Inferior parietal cortex (tissue), 1 donor: ENCODE measurements at regions not wholly inside any gene's neighbourhood (a gene's known extent, or its start where the extent isn't known, plus 50 kb on each side); places are given as distances from the start of the nearest gene placed in this dataset.

ENCODE experiments used
- DNase-seq: peaks from one replicate; pipeline ENCODE4 v3.0.0-alpha.2; 2016; ENCODE audit errors: extremely low spot score

DNA sequence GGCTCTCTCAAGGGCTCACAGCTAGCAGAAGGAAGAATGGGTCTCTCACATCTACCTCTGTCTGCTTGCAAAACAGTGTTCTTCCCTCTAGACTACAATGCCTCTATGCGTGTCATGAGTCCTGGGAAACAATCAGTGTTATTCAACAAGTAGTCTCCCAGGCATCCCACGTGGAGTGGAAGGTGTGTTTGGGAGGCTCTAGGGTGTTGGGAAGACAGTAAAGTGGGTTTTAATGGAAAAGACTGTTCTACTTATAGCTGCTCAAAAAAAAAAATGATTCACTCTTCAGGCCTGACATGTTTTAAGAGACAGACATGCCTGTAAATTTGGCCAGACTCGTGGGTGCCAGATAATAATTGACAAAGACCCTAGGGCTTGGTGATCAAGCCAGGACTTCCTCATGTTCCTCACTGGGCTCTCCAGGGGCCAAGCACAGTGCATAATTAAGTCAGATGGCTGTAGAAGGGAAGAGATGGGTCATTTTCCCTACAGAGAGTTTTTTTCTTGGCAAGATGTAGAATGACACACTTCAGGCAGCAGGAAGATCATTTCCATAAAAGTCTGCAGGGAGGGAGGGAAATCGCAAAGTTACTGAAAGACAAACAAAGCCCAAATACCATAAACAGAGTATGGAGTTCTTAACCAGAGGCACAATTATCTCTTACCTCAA, 246.4 kb downstream of the ACTL7B start:
- DNase-seq, result no peak

DNA sequence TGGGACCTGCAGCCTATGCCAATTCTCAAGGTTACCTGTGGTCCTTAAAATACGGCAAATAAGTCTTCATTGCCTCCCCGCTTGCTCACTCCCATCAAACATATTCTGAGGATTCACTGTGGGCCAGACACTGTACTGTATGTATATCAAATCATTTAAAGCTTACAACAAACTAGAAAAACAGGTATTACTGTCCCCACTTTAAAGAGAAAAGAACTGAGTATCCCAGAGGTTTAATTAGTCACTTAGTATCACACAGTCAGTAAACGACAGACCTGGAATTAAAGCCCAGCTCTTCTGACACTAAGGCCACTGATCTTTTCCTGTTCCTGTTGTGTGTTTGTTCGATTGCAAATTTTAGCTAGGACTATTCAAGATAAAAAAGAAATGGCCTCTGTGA, 248.2 kb downstream of the ACTL7B start:
- DNase-seq, result no peak

DNA sequence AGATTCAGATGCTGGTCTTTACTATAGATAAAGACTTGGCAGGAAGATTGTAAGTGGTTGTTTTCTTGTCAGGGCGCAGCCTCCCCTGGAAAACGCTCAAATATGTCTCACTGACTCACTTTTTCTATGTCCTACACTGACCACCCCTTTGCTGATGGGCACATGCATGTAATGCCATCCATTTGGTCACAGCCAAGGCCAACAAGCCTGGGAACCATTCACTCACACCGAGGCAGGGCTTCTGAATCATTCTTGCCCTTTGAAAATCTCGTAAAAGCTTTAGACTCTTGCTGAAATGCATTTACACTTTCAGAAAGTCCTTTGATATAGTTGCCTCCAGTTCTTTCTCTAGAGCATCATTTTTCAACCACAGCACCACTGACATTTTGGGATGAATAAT, 249.4 kb downstream of the ACTL7B start:
- no peak for DNase-seq

DNA sequence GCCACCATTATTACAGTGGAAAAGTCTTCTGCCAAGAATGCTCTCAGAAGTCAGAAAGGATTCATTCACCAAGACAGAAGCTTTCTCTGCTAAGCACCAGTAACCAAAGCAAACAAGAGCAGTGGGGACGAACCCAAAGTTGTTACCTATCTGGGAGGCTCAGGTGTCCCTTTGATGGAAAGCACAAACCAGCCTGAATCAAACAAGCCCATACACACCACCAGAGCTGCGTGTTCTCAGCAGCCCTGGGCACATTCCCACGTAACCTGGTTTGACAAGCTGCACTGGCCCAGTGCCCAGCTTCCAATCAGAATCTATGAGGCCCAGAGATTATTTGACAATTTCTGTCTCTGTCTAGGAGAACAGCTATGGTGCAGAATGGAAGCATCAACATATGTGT, 252.6 kb downstream of the ACTL7B start:
- DNase-seq, result no peak

DNA sequence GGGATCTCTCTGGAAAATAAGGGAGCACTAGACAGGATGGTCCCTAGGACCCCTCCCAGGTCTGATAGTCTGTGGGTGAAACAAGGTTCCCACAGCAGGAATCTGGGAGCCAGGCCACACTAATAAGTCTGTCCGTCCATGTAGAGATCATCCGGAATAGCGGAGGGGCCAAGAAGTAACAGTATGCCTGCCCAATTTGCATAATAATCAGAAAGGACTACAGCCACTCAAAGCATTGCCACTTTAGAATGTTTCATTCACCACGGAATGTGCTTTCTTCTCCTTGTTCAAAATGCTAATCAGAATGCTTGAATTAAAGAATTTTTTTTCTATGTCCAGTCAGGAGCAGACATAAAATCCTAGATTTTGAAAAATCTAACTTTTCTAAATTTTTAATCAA, 254.9 kb downstream of the ACTL7B start:
- no peak for DNase-seq

DNA sequence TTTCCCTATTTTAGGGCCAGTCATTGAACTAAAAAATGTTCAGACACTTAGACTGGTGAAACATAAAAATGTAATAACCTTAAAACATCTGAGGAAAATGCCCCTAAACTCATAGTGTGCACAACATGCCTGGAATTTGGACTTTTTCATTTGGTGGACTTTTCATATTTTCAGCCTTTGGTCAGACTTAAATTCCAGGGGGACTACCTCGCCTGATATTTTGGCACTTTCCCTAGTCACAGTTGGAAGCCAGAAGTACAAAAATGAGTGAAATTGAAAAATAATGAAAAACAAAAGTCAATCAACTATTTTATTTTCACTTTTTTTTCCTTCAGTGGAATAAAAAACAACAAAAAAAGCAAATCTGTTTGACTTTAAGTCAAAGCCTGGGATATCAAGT, 256.2 kb downstream of the ACTL7B start:
- DNase-seq, result no peak

DNA sequence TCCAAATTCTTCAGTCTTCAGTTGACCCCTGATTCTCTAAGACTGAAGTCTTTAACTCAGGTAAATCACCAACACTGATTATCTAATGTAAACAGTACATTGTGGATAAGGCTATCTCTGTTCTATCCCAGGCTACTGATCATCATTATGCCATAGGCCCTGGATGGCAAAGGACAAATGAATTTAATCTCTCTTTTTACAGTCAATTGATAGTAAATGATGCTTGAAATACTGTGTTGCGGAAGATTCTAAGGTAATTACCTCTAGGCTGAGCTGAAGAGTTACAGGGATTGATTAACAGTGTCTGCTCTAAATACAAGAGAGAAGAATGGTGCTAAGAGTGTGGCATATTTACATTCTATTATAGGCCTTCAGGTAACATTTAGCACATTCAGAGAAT, 264.7 kb downstream of the ACTL7B start:
- no peak for DNase-seq

DNA sequence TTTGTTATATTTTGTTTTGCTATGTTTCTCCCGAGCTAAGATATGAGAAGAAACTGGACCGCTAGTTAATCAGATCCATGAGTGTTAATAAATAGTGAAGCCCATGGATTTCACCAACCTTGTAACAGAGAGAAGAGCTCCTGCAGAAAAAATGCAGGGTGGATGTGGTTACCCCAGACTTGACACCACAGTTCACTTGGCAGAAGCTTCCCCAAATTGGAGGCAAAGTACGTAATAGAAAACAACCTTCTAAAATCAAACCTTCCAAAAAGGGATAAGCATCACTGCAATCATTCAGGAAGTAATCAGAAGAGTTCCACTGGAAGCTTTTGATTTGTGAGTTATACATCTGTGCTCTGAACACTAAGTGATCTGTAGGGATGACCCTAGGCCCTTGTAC, 267.5 kb downstream of the ACTL7B start:
- DNase-seq, result no peak

DNA sequence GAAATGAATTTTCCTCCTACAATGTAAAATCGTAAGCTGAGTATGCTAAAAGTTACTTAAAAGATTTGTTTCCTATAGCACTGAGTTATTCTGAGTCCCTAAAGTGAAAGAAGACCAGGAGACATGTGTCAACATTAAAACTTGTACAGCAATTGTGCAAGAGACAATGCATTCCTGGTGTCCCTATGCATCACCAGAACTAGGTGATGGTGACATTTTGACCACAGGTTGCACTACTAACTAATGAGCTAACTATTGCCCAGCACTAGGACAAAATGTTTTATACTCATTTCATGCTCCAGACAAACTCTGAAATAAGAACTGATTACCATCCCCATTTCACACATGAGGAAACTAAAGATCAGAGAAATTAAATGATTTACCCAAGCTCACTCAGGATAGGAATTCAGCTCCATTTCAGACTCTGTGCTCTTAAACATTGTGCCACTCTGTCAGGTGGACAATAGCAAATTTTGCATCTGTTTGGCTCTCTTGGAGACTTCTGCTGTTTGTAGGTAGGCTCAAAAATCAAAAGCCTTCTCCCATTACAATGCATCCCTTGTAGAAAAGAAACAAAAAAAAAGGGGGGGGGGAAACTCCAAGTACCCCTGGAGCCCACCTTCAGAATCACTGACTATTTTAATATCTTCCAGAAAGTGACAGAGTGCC, 269.2 kb downstream of the ACTL7B start:
- no peak for DNase-seq

DNA sequence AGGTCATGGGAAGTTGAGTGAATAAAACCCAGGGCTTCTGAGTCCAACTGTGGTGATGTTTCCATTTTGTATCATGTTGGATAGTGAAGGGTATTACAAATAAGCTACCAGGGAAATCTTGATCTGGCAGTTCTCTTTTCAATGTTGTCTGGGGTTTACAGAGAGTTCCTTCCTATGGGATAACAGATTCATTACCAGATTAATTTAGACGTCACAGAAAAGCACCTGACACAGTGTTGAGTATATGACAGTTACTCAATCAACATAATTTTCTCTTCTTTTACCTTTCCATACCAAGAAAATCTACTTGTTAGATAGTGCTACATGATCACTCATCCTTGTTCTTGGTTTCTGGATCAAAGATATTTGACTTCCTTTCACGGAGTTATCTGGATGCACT, 270.9 kb downstream of the ACTL7B start:
- no peak for DNase-seq

DNA sequence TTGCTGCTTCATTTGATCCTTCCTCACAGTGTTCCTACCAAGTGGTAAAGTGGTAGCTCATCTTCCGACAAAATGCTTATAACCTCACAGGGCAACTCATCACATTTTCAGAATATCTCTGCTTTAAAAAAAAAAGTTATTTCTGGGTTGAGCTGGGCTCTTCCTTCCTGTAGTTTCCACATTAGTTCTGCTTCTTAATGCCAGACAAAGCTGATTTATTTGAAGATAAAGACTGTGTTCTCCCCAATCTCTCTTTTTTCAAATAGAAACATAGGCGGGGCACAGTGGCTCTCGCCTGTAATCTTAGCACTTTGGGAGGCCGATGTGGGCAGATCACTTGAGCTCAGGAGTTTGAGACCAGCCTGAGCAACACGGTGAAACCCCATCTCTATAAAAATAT, 273.1 kb downstream of the ACTL7B start:
- DNase-seq, result no peak

DNA sequence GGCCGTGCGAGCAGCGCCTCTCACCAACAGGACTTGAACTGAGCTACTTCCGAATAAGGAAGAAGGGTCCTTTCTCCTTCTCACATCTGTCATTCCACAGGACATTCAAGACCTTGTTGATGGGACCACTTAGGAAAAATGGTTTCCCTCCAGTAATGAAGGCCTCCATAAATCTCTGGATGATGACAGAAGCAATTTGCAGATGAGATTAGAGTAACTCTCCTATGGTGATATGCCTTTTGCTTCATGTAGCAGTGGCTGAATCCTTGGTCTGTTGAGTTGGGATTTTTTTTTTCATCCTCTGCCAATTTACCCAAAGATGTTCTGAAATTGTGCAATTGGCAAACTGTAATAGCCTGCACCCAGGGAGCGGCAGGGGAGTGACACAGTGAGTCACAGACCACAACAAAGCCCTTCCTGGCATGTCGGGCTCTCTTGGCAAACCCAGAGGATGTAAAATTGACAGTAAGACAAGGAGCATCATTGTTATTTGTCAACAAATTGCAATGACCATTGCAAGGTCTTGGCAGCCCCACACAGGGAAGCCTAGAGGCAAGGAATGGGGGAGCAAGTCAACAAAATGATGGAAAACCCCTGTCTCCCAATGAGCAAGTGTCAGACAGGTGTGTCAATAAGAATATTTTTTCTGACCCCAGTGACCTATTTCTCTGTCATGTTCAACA, 275.9 kb downstream of the ACTL7B start:
- peak; percentile 26 for DNase-seq

DNA sequence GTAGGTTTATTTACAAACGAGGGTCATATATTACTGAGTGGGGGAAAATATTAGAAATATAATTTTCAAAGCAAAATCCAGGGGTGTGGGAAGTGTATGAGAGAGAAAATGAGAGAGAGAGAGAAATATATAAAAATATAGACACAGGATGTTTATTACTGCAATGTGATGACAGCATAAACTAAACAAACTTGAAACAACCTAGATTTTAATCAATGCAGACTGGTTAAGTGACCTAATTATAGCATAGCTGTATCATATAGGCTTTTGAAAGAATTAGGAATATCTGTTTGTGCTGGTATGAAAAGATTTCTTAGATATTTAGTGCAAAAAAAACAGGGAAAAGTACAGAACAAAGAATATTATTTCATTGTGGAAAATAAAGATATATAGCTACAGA, 280.5 kb downstream of the ACTL7B start:
- no peak for DNase-seq

DNA sequence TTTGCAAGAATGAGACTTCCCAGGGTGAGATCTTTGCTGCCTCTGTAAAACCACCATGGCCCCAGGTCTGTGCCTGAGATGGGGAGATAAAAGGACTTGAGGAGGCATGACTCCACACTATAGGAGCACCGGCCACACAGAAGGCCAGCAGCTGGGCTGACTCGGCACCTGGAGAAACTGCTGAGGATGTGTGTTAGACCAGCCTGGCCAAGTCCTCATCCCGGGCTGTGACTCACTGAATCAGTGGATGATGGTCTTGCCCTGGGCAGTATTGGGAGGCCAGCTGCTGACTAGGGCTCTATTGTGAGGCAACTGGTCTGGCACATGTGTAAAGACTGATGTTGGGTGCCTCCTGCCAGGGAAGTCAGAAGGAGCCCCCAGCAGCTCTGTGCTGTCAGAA, 286.2 kb downstream of the ACTL7B start:
- DNase-seq, result no peak

DNA sequence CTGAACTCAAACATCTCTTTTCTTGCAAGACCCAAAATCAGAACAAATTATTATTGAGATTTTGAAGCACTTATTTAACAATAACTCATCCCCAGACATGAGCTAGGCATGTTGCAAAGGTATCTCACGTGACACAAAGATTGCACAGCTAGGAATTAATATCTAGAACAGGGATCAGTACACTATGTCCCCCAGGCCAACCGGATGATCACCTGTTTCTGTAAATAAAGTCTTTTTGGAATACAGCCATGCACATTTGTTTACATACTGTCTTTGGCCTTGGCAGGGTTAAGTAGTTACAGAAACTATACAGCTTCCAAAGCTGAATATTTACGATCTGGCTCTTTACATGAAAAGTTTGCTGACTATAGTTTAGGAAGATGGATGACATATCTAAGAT, 287.7 kb downstream of the ACTL7B start:
- no peak for DNase-seq

DNA sequence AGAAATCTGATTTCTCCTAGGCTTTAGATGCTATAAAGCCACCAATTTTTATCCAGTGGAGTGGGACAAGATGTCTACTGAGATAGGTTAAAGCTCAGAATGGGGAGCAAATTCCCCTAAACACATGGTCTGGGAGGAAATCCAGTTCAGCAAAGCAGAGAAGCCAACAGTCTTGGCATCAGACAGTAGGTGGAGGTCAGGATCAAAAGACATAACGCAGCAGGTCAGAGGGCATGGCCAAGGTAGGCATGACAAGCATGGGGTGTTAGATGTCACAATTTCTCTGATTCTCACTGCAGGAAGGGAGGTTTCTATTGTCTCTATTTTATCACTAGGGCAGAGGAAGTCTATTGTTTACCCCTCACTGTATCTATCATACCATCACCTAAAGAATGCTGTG, 288.2 kb downstream of the ACTL7B start:
- no peak for DNase-seq

DNA sequence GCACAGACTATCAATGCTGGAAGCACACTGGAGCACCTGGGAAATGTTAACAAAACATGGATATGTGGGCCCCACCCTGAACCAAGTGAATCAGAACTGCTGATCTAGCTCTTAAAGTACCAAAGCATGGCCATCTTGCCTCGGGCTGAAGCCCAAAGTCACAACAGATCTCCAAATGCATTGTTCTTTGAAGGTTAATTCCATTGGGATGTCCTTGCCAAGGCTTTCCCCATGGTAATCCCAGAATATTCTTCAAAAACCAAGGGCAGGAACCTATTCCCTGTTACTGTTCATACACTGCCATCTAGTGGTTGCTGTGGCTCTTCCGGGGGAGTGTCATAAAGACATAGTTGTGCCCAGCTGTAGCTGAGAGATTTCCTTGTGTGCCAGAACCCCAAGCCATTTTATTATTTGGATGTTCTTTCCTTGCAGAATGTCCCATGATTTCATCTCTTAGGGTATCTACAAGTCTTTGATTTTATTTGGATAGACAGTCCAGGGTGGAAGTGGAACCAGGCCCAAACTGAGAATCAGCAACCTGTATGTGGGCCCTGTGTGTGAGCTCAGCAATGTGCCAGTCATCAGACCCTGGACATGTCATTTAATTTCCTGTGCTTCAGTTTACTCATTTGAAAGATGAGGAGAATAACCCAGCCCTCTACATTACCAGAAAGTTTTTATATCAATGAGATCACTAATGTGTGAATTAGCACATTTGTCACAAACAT, 290.0 kb downstream of the ACTL7B start:
- peak; percentile 97 for DNase-seq

DNA sequence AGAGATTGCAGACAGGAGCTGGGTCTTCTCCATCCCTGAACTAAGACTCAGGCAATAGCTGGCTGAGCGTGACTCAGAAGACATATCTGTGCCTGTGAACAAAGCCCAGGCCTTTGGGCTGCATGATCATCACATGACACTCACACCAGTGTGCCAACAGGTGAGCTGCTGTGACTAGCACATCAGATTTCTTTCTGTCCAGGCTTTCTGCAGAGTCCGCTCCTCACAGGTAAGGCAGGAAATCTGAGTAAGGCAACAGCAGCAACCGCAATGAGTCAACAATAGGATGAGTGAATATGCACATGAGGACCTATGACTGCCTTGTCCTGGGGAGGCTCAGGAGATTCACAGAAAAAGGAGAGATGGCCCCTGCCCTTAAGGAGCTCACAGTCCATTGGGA, 293.6 kb downstream of the ACTL7B start:
- DNase-seq, result no peak

DNA sequence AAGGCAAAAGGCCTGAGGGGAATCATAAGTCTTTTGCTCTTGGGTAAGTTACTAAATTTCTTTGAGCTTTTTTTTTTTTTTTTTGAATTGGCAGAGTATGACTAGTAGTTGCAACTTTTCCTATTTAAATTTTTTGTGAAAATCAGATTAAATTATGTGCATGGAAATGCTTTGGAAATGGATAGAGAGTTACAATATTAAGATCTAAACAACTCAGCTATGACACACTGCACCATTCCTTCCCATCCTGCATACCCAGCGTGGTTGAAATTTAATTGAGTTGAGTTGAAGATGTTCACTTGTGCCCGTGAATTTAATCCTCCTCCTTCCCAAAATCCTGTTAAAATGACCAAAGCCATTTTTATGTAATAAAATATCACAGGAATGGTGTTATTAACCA, 296.4 kb downstream of the ACTL7B start:
- DNase-seq, result no peak

DNA sequence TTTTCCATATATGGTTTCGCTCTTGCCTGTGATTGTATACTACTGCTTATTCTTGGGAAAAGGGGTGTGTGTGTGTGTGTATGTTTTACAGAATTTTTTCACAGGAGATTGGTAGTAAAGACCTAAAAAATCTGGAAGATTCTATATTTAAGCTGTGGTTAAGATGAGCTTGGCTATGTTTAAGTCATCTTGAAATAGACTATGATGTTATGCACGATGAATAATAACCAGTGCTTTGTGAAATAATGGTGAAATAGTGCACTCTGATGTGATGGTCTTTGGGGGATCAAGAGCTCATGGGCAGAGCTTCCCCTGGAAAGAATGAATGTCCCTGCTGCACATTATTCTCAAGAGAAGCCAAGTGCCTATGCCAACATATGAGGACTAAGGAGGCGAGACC, 301.0 kb downstream of the ACTL7B start:
- DNase-seq, result no peak

DNA sequence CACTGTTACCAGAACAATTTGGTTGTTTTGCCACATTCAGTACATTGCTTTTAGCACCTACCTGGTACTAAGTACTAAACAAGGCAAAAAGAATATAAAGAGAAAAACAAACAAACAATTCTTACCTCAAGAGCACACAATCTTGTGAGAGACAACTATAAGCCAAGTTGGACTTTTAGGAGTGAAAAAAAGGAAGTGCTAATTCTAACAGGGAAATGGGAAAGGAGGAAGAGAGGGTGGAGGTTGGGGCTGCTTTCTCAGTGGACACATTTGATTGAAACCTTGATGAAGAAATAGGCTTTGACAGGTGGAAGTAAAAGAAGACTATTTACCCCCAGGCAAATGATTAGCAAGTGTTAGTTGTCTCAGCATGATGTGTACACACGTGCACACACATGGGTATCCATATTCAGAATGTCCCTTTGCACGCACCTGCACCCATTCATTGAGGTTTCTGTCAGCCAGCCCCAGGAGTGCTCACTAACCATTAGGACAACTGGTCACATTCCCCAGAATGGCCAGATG, 302.6 kb downstream of the ACTL7B start:
- DNase-seq, result no peak

DNA sequence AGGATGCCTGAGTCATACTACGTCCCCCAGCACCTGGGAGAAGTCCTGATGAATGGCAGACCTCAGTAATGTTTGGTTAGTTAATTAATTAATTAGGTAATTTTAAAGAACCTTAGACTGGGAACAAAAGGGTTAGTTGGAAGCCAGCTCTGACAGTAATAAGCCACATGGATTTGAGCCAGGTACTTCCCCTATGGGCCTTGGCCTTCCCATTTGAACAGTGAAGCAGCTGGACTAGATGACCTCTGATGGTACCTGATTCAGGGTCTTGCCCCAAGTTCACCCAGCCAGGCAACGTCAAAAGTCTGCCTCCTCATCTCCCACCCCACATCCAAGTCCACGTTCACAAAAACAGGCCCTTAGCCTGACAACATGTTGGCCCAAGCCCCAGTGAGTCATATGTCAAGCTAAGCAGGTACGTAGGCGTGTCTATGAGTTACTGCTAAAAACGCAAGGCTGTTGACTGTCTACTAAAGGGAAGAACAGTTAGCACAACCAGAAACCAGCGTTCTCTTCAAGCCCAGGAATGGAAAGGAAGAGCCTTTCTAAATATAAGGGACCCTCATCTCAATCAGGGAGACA, 303.2 kb downstream of the ACTL7B start:
- DNase-seq, result no peak
